NCI-H1694 treated with DMSO at 0.1 percent for 48 hours (cell line): ENCODE measurements at regions not wholly inside any gene's neighbourhood (a gene's known extent, or its start where the extent isn't known, plus 50 kb on each side); places are given as distances from the start of the nearest gene placed in this dataset.
"Not testable (repeated sequence)": the region's sequence is repeated elsewhere in the genome, so short reads cannot be mapped to it uniquely, and the experiment has no call there.

Experiments used
- DNase-seq: peaks from one replicate; lab custom pipeline; 2025; lab: John Stamatoyannopoulos, UW

GRCh38 chrX:124717537-124717936, 371.2 kb downstream of the SH2D1A start:
- DNase-seq, result no peak

- DNase-seq, result no peak
Measured at GRCh38 chrX:124719060-124719459, 372.7 kb downstream of the SH2D1A start.

GRCh38 chrX:124720532-124720931, 374.2 kb downstream of the SH2D1A start:
- DNase-seq, result no peak

- no peak for DNase-seq
Measured at GRCh38 chrX:124725502-124725901, 379.1 kb downstream of the SH2D1A start.

GRCh38 chrX:124726292-124726691, 379.9 kb downstream of the SH2D1A start:
- DNase-seq, result no peak

GRCh38 chrX:124726881-124727280, 380.5 kb downstream of the SH2D1A start:
- peak; percentile 51 for DNase-seq

- DNase-seq, result no peak
Measured at GRCh38 chrX:124736553-124737270, 390.3 kb downstream of the SH2D1A start.

- no peak for DNase-seq
Measured at GRCh38 chrX:124737771-124738170, 391.4 kb downstream of the SH2D1A start.

- DNase-seq, result no peak
Measured at GRCh38 chrX:124747295-124747694, 400.9 kb downstream of the SH2D1A start.

GRCh38 chrX:124764354-124764753, 418.0 kb downstream of the SH2D1A start:
- no peak for DNase-seq

GRCh38 chrX:124769166-124769565, 422.8 kb downstream of the SH2D1A start:
- no peak for DNase-seq

- no peak for DNase-seq
Measured at GRCh38 chrX:124771292-124771691, 424.9 kb downstream of the SH2D1A start.

GRCh38 chrX:124788253-124788652, 441.9 kb downstream of the SH2D1A start:
- not testable (repeated sequence) for DNase-seq

- DNase-seq, result not testable (repeated sequence)
Measured at GRCh38 chrX:124789874-124790273, 443.5 kb downstream of the SH2D1A start.

GRCh38 chrX:124791492-124792095, 445.2 kb downstream of the SH2D1A start:
- no peak for DNase-seq

- DNase-seq, result no peak
Measured at GRCh38 chrX:124796989-124797388, 450.6 kb downstream of the SH2D1A start.

GRCh38 chrX:124804962-124805361, 458.6 kb downstream of the SH2D1A start:
- DNase-seq, result no peak

- DNase-seq, result no peak
Measured at GRCh38 chrX:124805486-124805885, 459.1 kb downstream of the SH2D1A start.

- DNase-seq, result no peak
Measured at GRCh38 chrX:124814106-124814505, 467.7 kb downstream of the SH2D1A start.

GRCh38 chrX:124818033-124818432, 471.7 kb downstream of the SH2D1A start:
- DNase-seq, result no peak

GRCh38 chrX:124818764-124819163, 472.4 kb downstream of the SH2D1A start:
- no peak for DNase-seq

GRCh38 chrX:124820738-124821137, 474.4 kb downstream of the SH2D1A start:
- no peak for DNase-seq

- no peak for DNase-seq
Measured at GRCh38 chrX:124827258-124827845, 481.0 kb downstream of the SH2D1A start.
